ENCODE measurements at regions not wholly inside any gene's neighbourhood (a gene's known extent, or its start where the extent isn't known, plus 50 kb on each side); places are given as distances from the start of the nearest gene placed in this dataset.

- peaks cover 66% of the 10 kb centered on the region for H3K27me3 ChIP-seq
- no peak for TF ChIP-seq POLR2AphosphoS5 (IDR thresholded peaks at IDR 0.05)
- TF ChIP-seq POLR2A (IDR thresholded peaks at IDR 0.05): no peak
- no peak for TF ChIP-seq CTCF (IDR thresholded peaks at IDR 0.05)
- TF ChIP-seq EP300 (IDR thresholded peaks at IDR 0.05): no peak
- ATAC-seq: no peak
These were observed 176.6 kb downstream of the RBFOX3 start for GRCh38 chr17:79434215-79434614.

GRCh38 chr17:79433379-79433778 is 177.5 kb downstream of the RBFOX3 start:
- Histone ChIP-seq H3K4me1 (no peaks in the 10 kb centered on the region), H3K4me3 (no peak overlapping the region), H3K9me3 (peaks cover 0 to 8% (median 0%) of the 10 kb centered on the region in 3 donors), H3K27me3 (peaks cover 59% of the 10 kb centered on the region), H3K27ac (no peak overlapping the region), H3K36me3 (no peaks in the 10 kb centered on the region)
- WGBS, 2 donors (ENCODE audit: low coverage in 1 of 2): 56% methylated on average over 4 of the region's 7 CpGs; no CpG with 5 or more reads in 1 of the 2 donors
- ATAC-seq: no peak
- TF ChIP-seq CTCF (IDR thresholded peaks at IDR 0.05) (no peak), POLR2A (IDR thresholded peaks at IDR 0.05) (no peak), POLR2AphosphoS5 (IDR thresholded peaks at IDR 0.05) (no peak), EP300 (IDR thresholded peaks at IDR 0.05) (no peak)

More at GRCh38 chr17:79434215-79434614, 176.6 kb downstream of the RBFOX3 start:
- H3K27ac ChIP-seq: no peak overlapping the region
- no peak overlapping the region for H3K4me3 ChIP-seq
- H3K36me3 ChIP-seq: no peaks in the 10 kb centered on the region
- peaks cover 0 to 8% (median 0%) of the 10 kb centered on the region in 3 donors for H3K9me3 ChIP-seq
- 92 to 100% methylated on average over 2 to 4 of the region's 4 CpGs for WGBS, 2 donors (ENCODE audit: low coverage in 1 of 2)
- H3K4me1 ChIP-seq: no peaks in the 10 kb centered on the region

GRCh38 chr17:79431175-79431574 is 179.7 kb downstream of the RBFOX3 start:
- 95% methylated on average over 8 of the region's 8 CpGs; no CpG with 5 or more reads in 1 of the 2 donors for WGBS, 2 donors (ENCODE audit: low coverage in 1 of 2)
- Histone ChIP-seq H3K4me1 (no peaks in the 10 kb centered on the region), H3K27ac (no peak overlapping the region), H3K9me3 (peaks cover 0 to 8% (median 0%) of the 10 kb centered on the region in 3 donors), H3K4me3 (no peak overlapping the region), H3K36me3 (no peaks in the 10 kb centered on the region), H3K27me3 (peaks cover 54% of the 10 kb centered on the region)
- TF ChIP-seq POLR2A (IDR thresholded peaks at IDR 0.05) (no peak), EP300 (IDR thresholded peaks at IDR 0.05) (no peak), POLR2AphosphoS5 (IDR thresholded peaks at IDR 0.05) (no peak), CTCF (IDR thresholded peaks at IDR 0.05) (no peak)
- no peak for ATAC-seq

GRCh38 chr17:79429864-79430494 is 180.9 kb downstream of the RBFOX3 start:
- H3K27ac ChIP-seq: no peak overlapping the region
- no peak for TF ChIP-seq CTCF (IDR thresholded peaks at IDR 0.05)
- TF ChIP-seq POLR2AphosphoS5 (IDR thresholded peaks at IDR 0.05): no peak
- TF ChIP-seq EP300 (IDR thresholded peaks at IDR 0.05): no peak
- TF ChIP-seq POLR2A (IDR thresholded peaks at IDR 0.05): no peak
- peaks cover 0 to 8% (median 0%) of the 10 kb centered on the region in 3 donors for H3K9me3 ChIP-seq
- no peaks in the 10 kb centered on the region for H3K4me1 ChIP-seq
- ATAC-seq: no peak
- peaks cover 54% of the 10 kb centered on the region for H3K27me3 ChIP-seq
- no peaks in the 10 kb centered on the region for H3K36me3 ChIP-seq
- 54 to 75% methylated on average over 7 of the region's 12 CpGs for WGBS, 2 donors (ENCODE audit: low coverage in 1 of 2)
- no peak overlapping the region for H3K4me3 ChIP-seq

GRCh38 chr17:79428988-79429387 is 181.9 kb downstream of the RBFOX3 start:
- H3K27me3 ChIP-seq: peaks cover 55% of the 10 kb centered on the region
- no peak for TF ChIP-seq CTCF (IDR thresholded peaks at IDR 0.05)
- no peak for TF ChIP-seq POLR2AphosphoS5 (IDR thresholded peaks at IDR 0.05)
- no peak for TF ChIP-seq POLR2A (IDR thresholded peaks at IDR 0.05)
- no peak for TF ChIP-seq EP300 (IDR thresholded peaks at IDR 0.05)
- H3K4me1 ChIP-seq: no peaks in the 10 kb centered on the region
- WGBS, 2 donors (ENCODE audit: low coverage in 1 of 2): 40 to 60% methylated on average over 1 of the region's 12 CpGs
- peaks cover 0 to 2% (median 0%) of the 10 kb centered on the region in 3 donors for H3K9me3 ChIP-seq
- H3K36me3 ChIP-seq: no peaks in the 10 kb centered on the region
- H3K4me3 ChIP-seq: no peak overlapping the region
- no peak for ATAC-seq
- H3K27ac ChIP-seq: no peak overlapping the region
